ENCODE measurements at regions not wholly inside any gene's neighbourhood (a gene's known extent, or its start where the extent isn't known, plus 50 kb on each side); places are given as distances from the start of the nearest gene placed in this dataset.

DNA sequence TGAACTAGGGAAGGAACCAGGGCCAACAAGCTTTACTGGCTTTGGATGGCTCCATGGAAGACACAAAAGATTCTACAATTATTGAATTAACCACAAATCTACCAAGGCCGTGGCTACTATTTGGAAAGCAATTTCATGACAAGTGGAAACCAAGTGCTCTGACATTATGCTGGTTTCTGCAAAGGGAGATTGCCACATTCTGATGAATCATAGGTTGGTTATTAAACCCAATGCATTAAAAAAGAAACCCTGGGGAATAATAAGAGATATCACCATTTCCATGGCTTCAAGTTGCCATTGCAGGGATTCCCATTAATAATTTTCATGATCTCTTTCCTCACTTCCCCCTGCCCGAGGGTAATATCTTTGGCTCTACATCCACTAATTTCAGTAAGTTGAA, 359.2 kb upstream of the NCAM2 start:
- H3K4me1 ChIP-seq (ENCODE audit: low read depth): no peaks in the 10 kb centered on the region
- H3K9me3 ChIP-seq: no peaks in the 10 kb centered on the region
- intact Hi-C loops (cut with DNase I, micrococcal nuclease): no loop called here
- ATAC-seq (no peak), DNase-seq (no peak)
- H3K4me3 ChIP-seq: no peak overlapping the region
- TF ChIP-seq, protein P1, sequence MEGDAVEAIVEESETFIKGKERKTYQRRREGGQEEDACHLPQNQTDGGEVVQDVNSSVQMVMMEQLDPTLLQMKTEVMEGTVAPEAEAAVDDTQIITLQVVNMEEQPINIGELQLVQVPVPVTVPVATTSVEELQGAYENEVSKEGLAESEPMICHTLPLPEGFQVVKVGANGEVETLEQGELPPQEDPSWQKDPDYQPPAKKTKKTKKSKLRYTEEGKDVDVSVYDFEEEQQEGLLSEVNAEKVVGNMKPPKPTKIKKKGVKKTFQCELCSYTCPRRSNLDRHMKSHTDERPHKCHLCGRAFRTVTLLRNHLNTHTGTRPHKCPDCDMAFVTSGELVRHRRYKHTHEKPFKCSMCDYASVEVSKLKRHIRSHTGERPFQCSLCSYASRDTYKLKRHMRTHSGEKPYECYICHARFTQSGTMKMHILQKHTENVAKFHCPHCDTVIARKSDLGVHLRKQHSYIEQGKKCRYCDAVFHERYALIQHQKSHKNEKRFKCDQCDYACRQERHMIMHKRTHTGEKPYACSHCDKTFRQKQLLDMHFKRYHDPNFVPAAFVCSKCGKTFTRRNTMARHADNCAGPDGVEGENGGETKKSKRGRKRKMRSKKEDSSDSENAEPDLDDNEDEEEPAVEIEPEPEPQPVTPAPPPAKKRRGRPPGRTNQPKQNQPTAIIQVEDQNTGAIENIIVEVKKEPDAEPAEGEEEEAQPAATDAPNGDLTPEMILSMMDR (IDR thresholded peaks at IDR 0.05): no peak
- H3K36me3 ChIP-seq (ENCODE audit: low read depth): no peaks in the 10 kb centered on the region

DNA sequence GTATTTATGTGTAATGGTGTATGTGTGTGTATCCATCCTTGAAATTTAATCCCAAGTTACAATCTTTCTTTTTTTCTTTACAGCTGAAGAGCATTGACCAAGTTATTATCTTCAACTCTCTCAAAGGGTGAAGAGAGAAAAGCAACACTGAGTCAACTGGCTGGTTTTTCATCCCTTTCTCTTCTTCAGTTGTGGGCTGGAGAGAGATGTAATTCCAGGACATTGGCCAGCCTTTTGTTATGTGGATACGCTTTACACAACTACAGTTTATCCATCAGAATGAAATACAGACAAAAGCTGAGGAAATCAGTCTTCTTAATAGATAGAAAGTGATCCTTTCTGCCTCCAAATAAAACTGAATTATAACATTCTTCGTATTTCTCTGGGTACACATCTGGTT, 357.0 kb upstream of the NCAM2 start:
- ATAC-seq (no peak), DNase-seq (no peak)
- peaks cover 6% of the 10 kb centered on the region for H3K9me3 ChIP-seq
- intact Hi-C loops (cut with DNase I, micrococcal nuclease): no loop called here
- H3K4me1 ChIP-seq (ENCODE audit: low read depth): peaks cover 5% of the 10 kb centered on the region
- no peaks in the 10 kb centered on the region for H3K36me3 ChIP-seq (ENCODE audit: low read depth)
- TF ChIP-seq, protein P1 (IDR thresholded peaks at IDR 0.05): no peak
- no peak overlapping the region for H3K4me3 ChIP-seq

DNA sequence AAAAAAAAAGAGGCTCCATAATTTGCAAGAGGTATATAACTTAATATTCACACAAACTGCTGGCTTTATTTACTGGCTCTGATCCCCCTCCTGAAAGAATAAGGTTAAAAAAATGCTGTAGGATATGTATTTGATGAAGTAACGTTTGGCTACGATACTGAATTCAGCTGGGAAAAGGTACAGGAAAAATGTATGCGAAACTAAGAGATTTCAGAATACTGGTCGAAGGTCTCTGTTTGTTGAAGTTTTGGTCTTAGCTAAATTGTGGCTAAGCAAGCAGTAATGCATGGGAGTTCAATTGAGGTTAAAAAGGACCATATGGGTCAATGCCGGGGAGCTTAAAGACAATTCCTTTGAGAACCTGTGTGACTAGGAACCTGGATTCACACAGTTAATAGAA, 355.5 kb upstream of the NCAM2 start:
- peaks cover 6% of the 10 kb centered on the region for H3K9me3 ChIP-seq
- DNase-seq (no peak), ATAC-seq (no peak)
- intact Hi-C loops (cut with DNase I, micrococcal nuclease): no loop called here
- H3K4me1 ChIP-seq (ENCODE audit: low read depth): peaks cover 5% of the 10 kb centered on the region
- H3K4me3 ChIP-seq: no peak overlapping the region
- no peaks in the 10 kb centered on the region for H3K36me3 ChIP-seq (ENCODE audit: low read depth)
- TF ChIP-seq, protein P1 (IDR thresholded peaks at IDR 0.05): no peak

DNA sequence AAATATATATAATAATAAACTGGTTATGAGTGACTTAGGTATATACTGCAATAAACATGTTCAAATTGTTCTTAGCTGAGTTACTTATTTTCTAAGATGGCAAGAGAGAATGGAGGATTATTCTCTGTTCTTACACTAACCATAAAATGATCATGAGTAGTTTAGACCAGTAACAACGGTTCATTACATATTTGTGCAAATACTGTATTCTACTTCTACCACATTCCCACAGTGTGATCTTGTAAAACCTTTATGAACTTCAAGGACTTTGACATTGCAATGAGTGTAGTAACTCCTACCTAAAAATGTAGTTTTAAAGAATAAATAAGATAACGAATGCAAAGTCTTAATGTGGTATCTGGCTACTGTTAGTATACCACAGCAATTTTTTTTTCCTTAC, 353.7 kb upstream of the NCAM2 start:
- ATAC-seq (peak; percentile 76), DNase-seq (no peak)
- Histone ChIP-seq H3K4me3 (no peak overlapping the region), H3K36me3 (ENCODE audit: low read depth) (no peaks in the 10 kb centered on the region), H3K9me3 (peaks cover 6% of the 10 kb centered on the region), H3K4me1 (ENCODE audit: low read depth) (peaks cover 5% of the 10 kb centered on the region)
- TF ChIP-seq, protein P1 (IDR thresholded peaks at IDR 0.05): no peak
- intact Hi-C loops (cut with DNase I, micrococcal nuclease): no loop called here

DNA sequence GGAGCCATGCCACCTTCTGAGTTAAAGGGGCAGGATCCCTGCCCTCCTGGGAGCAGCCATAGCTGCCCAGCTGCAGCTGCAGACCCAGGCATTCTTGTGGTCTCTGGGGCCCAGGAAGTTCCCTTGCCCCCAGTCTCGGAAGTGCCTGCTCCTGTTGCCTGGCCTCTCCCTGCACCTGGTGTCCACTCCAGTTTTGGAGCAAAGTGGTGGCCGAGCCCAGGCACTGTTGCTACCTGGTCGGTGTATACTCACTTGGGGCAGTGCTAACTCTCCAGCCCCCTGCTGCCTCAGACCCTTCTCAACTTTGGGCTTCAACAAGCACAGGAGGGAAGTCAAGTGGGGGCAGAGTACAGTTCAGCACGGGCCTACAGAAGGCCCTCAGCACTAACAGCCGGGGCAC, 352.9 kb upstream of the NCAM2 start:
- no peak overlapping the region for H3K4me3 ChIP-seq
- intact Hi-C loops (cut with DNase I, micrococcal nuclease): no loop called here
- peaks cover 5% of the 10 kb centered on the region for H3K4me1 ChIP-seq (ENCODE audit: low read depth)
- ATAC-seq (no peak), DNase-seq (no peak)
- TF ChIP-seq, protein P1 (IDR thresholded peaks at IDR 0.05): no peak
- no peaks in the 10 kb centered on the region for H3K36me3 ChIP-seq (ENCODE audit: low read depth)
- H3K9me3 ChIP-seq: peaks cover 6% of the 10 kb centered on the region
